CD14-positive monocyte (primary cell): ENCODE measurements at regions not wholly inside any gene's neighbourhood (a gene's known extent, or its start where the extent isn't known, plus 50 kb on each side); places are given as distances from the start of the nearest gene placed in this dataset.

Experiments used
- DNase-seq, 3 donors: peaks; one replicate each; pipeline ENCODE4 v3.0.0-alpha.2; 2011 to 2022
- H2AFZ ChIP-seq: 2 replicates; pipeline ENCODE4 v1.6.0; 2012; ENCODE audit warnings: mild to moderate bottlenecking, low read depth, low read length, inconsistent platforms; ENCODE audit not compliant: insufficient read depth, poor library complexity, severe bottlenecking
- H3K27ac ChIP-seq, 2 donors: 1 replicate in 1 of 2; 2 replicates in 1 of 2; pipeline ENCODE4 v1.5.1; 2012 to 2013; ENCODE audit warnings: low read length in 2 of 2, control low read depth in 1 of 2, inconsistent platforms in 1 of 2, low read depth in 1 of 2, mild to moderate bottlenecking in 1 of 2
- H3K27me3 ChIP-seq, 2 donors: one replicate each; pipeline versions ENCODE4 v1.6.0 to v1.6.1; 2011 to 2013; ENCODE audit warnings: low read length in 2 of 2; ENCODE audit not compliant: control insufficient read depth in 2 of 2, insufficient read depth in 2 of 2
- H3K36me3 ChIP-seq, 2 donors: replicated peaks in 1 of 2; 1 replicate in 1 of 2; 2 replicates in 1 of 2; pipeline versions ENCODE4 v1.5.1 to v1.6.1; 2012 to 2013; ENCODE audit warnings: low read length in 2 of 2, control low read depth in 1 of 2, inconsistent platforms in 1 of 2, mild to moderate bottlenecking in 1 of 2; ENCODE audit not compliant: insufficient read depth in 2 of 2, control insufficient read depth in 1 of 2
- H3K4me1 ChIP-seq, 2 donors: 1 replicate in 1 of 2; 2 replicates in 1 of 2; pipeline versions ENCODE4 v1.5.1 to v1.6.1; 2012 to 2013; ENCODE audit warnings: low read length in 2 of 2, control low read depth in 1 of 2, inconsistent platforms in 1 of 2, mild to moderate bottlenecking in 1 of 2, moderate library complexity in 1 of 2; ENCODE audit not compliant: insufficient read depth in 2 of 2, control insufficient read depth in 1 of 2
- H3K4me2 ChIP-seq: replicated peaks from 2 replicates; pipeline ENCODE3; 2012; ENCODE audit warnings: low read length, moderate library complexity, mild to moderate bottlenecking; ENCODE audit not compliant: poor library complexity, severe bottlenecking; ENCODE audit errors: extremely low read depth
- H3K4me3 ChIP-seq, 3 experiments: fragments of 200-600 bp in 1 of 3; sonication (generic) in 1 of 3; replicated peaks in 1 of 3; 1 replicate in 2 of 3; 2 replicates in 1 of 3; pipeline ENCODE4 v1.5.1; 2011 to 2013; ENCODE audit warnings: low read length in 3 of 3, mild to moderate bottlenecking in 3 of 3, control low read depth in 2 of 3, low read depth in 2 of 3, inconsistent platforms in 1 of 3, moderate library complexity in 1 of 3
- H3K79me2 ChIP-seq: 2 replicates; pipeline ENCODE4 v1.6.0; 2012; ENCODE audit warnings: mild to moderate bottlenecking, control low read depth, inconsistent platforms, low read length, moderate library complexity; ENCODE audit not compliant: insufficient read depth
- H3K9ac ChIP-seq: 2 replicates; pipeline ENCODE4 v1.6.0; 2017; ENCODE audit warnings: low read length, mild to moderate bottlenecking; ENCODE audit not compliant: insufficient read depth, poor library complexity, severe bottlenecking
- H3K9me3 ChIP-seq, 2 donors: replicated peaks in 1 of 2; 1 replicate in 1 of 2; 2 replicates in 1 of 2; pipeline versions ENCODE4 v1.5.1 to v1.6.1; 2012 to 2013; ENCODE audit warnings: low read length in 2 of 2, control low read depth in 1 of 2; ENCODE audit not compliant: control insufficient read depth in 1 of 2, insufficient read depth in 1 of 2
- H4K20me1 ChIP-seq: 2 replicates; pipeline ENCODE4 v1.6.0; 2012; ENCODE audit warnings: mild to moderate bottlenecking, low read length, control low read depth, moderate library complexity; ENCODE audit not compliant: insufficient read depth
- H3K27ac Mint-ChIP-seq, 7 donors: one replicate each; pipeline ENCODE4 v1.8.0; 2020; ENCODE audit warnings: mild to moderate bottlenecking in 7 of 7, mixed read lengths in 7 of 7, moderate library complexity in 6 of 7, inconsistent platforms in 2 of 7
- H3K27me3 Mint-ChIP-seq, 3 donors: one replicate each; pipeline ENCODE4 v1.8.0; 2021 to 2022; ENCODE audit warnings: low read depth in 3 of 3, mild to moderate bottlenecking in 3 of 3, mixed read lengths in 3 of 3, moderate library complexity in 3 of 3, inconsistent platforms in 1 of 3
- H3K36me3 Mint-ChIP-seq, 2 donors: one replicate each; pipeline ENCODE4 v1.8.0; 2020; ENCODE audit warnings: mixed read lengths in 2 of 2, inconsistent platforms in 1 of 2, mild to moderate bottlenecking in 1 of 2
- H3K4me1 Mint-ChIP-seq: one replicate; pipeline ENCODE4 v1.8.0; 2020; ENCODE audit warnings: mild to moderate bottlenecking, mixed read lengths
- H3K4me3 Mint-ChIP-seq, 2 donors: one replicate each; pipeline ENCODE4 v1.8.0; 2020; ENCODE audit warnings: mild to moderate bottlenecking in 2 of 2, mixed read lengths in 2 of 2, moderate library complexity in 1 of 2
- H3K9me3 Mint-ChIP-seq, 7 donors: one replicate each; pipeline ENCODE4 v1.8.0; 2020 to 2022; ENCODE audit warnings: mixed read lengths in 7 of 7, mild to moderate bottlenecking in 6 of 7, moderate library complexity in 6 of 7, inconsistent platforms in 2 of 7
- CTCF ChIP-seq: fragments of 200-600 bp; IDR thresholded peaks from one replicate; pipeline ENCODE4 v1.8.0; 2022; ENCODE audit warnings: antibody characterized with exemption, mild to moderate bottlenecking
- WGBS: methylation state at CpG from one replicate; pipeline ENCODE4 v1.1.5; 2013; ENCODE audit warnings: missing lambda C conversion rate; ENCODE audit not compliant: insufficient coverage; 5-methylcytosine and 5-hydroxymethylcytosine counted together
- intact Hi-C, 2 donors: fragments of 100-400 bp; cut with micrococcal nuclease; formaldehyde crosslinking; loops; one replicate each; pipeline versions ENCODE4 v1.15.0 to v1.15.1; 2023

GRCh38 chr14:44081146-44081545, 425.9 kb downstream of the FSCB start:
- H3K4me1 Mint-ChIP-seq = no peaks in the 10 kb centered on the region

GRCh38 chr14:44070046-44070445, 437.0 kb downstream of the FSCB start:
- no peak for TF ChIP-seq CTCF
- H3K9ac ChIP-seq = no peak overlapping the region
- H3K4me2 ChIP-seq = no peak overlapping the region
- Mint-ChIP-seq H3K9me3 (peaks cover 0 to 4% (median 0%) of the 10 kb centered on the region in 7 donors), H3K36me3 (no peaks in the 10 kb centered on the region), H3K4me1 (no peaks in the 10 kb centered on the region), H3K4me3 (no peak overlapping the region), H3K27me3 (no peaks in the 10 kb centered on the region), H3K27ac (no peak overlapping the region)
- H3K36me3 ChIP-seq = no peaks in the 10 kb centered on the region
- H3K9me3 ChIP-seq = no peaks in the 10 kb centered on the region
- no peak overlapping the region for H2AFZ ChIP-seq
- H3K4me1 ChIP-seq = no peaks in the 10 kb centered on the region
- no peak overlapping the region for H3K27ac ChIP-seq
- no peaks in the 10 kb centered on the region for H4K20me1 ChIP-seq
- H3K4me3 ChIP-seq = no peak overlapping the region
- intact Hi-C loops = no loop called here
- no peak for DNase-seq
- no peaks in the 10 kb centered on the region for H3K27me3 ChIP-seq
- WGBS = no CpG with 5 or more reads among the region's 3 CpGs
- no peaks in the 10 kb centered on the region for H3K79me2 ChIP-seq

More at GRCh38 chr14:44081146-44081545, 425.9 kb downstream of the FSCB start:
- no peaks in the 10 kb centered on the region for H3K27me3 ChIP-seq
- H4K20me1 ChIP-seq = no peaks in the 10 kb centered on the region
- WGBS = no CpG with 5 or more reads among the region's 2 CpGs
- Mint-ChIP-seq H3K9me3 (peaks cover 2 to 13% (median 6%) of the 10 kb centered on the region in 7 donors), H3K27me3 (no peaks in the 10 kb centered on the region), H3K36me3 (no peaks in the 10 kb centered on the region), H3K27ac (no peak overlapping the region), H3K4me3 (no peak overlapping the region)
- H2AFZ ChIP-seq = no peak overlapping the region
- intact Hi-C loops = no loop called here
- no peak overlapping the region for H3K4me2 ChIP-seq
- no peaks in the 10 kb centered on the region for H3K4me1 ChIP-seq
- no peak overlapping the region for H3K9ac ChIP-seq
- H3K4me3 ChIP-seq = no peak overlapping the region
- H3K9me3 ChIP-seq = peaks cover 3 to 5% of the 10 kb centered on the region in 2 donors
- DNase-seq = no peak
- no peak for TF ChIP-seq CTCF
- no peaks in the 10 kb centered on the region for H3K36me3 ChIP-seq
- no peak overlapping the region for H3K27ac ChIP-seq
- H3K79me2 ChIP-seq = no peaks in the 10 kb centered on the region
